ENCODE measurements at regions not wholly inside any gene's neighbourhood (a gene's known extent, or its start where the extent isn't known, plus 50 kb on each side); places are given as distances from the start of the nearest gene placed in this dataset.

DNA sequence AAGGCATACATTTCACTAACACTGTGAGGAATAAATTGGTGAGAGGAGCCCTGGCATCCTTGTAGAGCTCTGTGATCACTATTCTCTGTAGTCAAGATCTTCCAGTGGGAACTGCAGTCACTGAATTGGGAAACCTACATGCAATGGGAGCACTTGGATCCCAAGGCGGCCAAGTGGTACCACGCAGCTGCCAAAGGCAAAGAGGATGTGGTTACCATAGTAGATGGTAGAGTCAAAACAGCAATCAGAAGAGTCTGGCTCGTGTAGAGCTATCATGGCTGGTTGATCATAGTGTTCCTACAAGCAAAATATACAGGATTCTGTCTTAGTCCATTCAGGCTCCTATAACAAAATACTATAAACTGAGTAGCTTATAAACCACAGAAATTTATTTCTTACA lies 849.7 kb downstream of the ROBO2 start:
- TF ChIP-seq, protein P1, sequence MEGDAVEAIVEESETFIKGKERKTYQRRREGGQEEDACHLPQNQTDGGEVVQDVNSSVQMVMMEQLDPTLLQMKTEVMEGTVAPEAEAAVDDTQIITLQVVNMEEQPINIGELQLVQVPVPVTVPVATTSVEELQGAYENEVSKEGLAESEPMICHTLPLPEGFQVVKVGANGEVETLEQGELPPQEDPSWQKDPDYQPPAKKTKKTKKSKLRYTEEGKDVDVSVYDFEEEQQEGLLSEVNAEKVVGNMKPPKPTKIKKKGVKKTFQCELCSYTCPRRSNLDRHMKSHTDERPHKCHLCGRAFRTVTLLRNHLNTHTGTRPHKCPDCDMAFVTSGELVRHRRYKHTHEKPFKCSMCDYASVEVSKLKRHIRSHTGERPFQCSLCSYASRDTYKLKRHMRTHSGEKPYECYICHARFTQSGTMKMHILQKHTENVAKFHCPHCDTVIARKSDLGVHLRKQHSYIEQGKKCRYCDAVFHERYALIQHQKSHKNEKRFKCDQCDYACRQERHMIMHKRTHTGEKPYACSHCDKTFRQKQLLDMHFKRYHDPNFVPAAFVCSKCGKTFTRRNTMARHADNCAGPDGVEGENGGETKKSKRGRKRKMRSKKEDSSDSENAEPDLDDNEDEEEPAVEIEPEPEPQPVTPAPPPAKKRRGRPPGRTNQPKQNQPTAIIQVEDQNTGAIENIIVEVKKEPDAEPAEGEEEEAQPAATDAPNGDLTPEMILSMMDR (IDR thresholded peaks at IDR 0.05; ENCODE audit: unreplicated experiment) = no peak
- H3K27me3 Mint-ChIP-seq (ENCODE audit: low read depth) = no peaks in the 10 kb centered on the region
- no peak overlapping the region for H3K4me3 Mint-ChIP-seq
- no peak overlapping the region for H3K27ac Mint-ChIP-seq
- no peak for DNase-seq (ENCODE audit: low spot score in 2 of 2, unreplicated experiment in 2 of 2)
- H3K4me1 Mint-ChIP-seq = no peaks in the 10 kb centered on the region
- H3K9me3 Mint-ChIP-seq = peaks cover 5% of the 10 kb centered on the region
- no peaks in the 10 kb centered on the region for H3K36me3 Mint-ChIP-seq

GRCh38 chr3:77898621-77899020 lies 858.7 kb downstream of the ROBO2 start:
- H3K36me3 Mint-ChIP-seq = peaks cover 12% of the 10 kb centered on the region
- H3K4me1 Mint-ChIP-seq = peaks cover 10% of the 10 kb centered on the region
- no peak overlapping the region for H3K4me3 Mint-ChIP-seq
- no peak for DNase-seq (ENCODE audit: low spot score in 2 of 2, unreplicated experiment in 2 of 2)
- peaks cover 34% of the 10 kb centered on the region for H3K9me3 Mint-ChIP-seq
- TF ChIP-seq, protein P1 (IDR thresholded peaks at IDR 0.05; ENCODE audit: unreplicated experiment) = no peak
- no peaks in the 10 kb centered on the region for H3K27me3 Mint-ChIP-seq (ENCODE audit: low read depth)
- no peak overlapping the region for H3K27ac Mint-ChIP-seq

DNA sequence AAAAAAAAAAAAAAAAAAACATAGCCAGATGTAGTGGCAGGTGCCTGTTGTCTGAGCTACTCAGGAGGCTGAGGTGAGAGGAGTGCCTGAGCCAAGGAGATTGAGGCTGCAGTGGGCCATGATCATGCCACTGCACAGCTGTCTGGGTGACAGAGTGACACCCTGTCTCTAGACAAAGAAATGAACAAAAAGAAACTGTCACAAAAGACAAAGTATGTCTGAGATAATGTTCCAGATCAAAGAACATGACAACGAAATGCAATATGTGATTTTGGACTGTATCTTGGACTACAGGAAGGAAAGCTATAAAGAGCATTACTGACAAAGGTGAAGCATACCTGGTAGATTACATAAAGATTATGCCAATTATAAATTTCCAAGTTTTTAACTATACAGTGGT lies 862.8 kb downstream of the ROBO2 start:
- no peak for DNase-seq (ENCODE audit: low spot score in 2 of 2, unreplicated experiment in 2 of 2)
- TF ChIP-seq, protein P1 (IDR thresholded peaks at IDR 0.05; ENCODE audit: unreplicated experiment) = no peak
- peaks cover 17% of the 10 kb centered on the region for H3K4me1 Mint-ChIP-seq
- H3K27me3 Mint-ChIP-seq (ENCODE audit: low read depth) = no peaks in the 10 kb centered on the region
- H3K36me3 Mint-ChIP-seq = peaks cover 4% of the 10 kb centered on the region
- no peak overlapping the region for H3K4me3 Mint-ChIP-seq
- peak overlapping the region; percentile 13 for H3K27ac Mint-ChIP-seq
- peaks cover 30% of the 10 kb centered on the region for H3K9me3 Mint-ChIP-seq

GRCh38 chr3:77906102-77906709 lies 866.3 kb downstream of the ROBO2 start:
- H3K4me3 Mint-ChIP-seq = no peak overlapping the region
- no peaks in the 10 kb centered on the region for H3K27me3 Mint-ChIP-seq (ENCODE audit: low read depth)
- peaks cover 3% of the 10 kb centered on the region for H3K36me3 Mint-ChIP-seq
- H3K9me3 Mint-ChIP-seq = peaks cover 19% of the 10 kb centered on the region
- no peak overlapping the region for H3K27ac Mint-ChIP-seq
- H3K4me1 Mint-ChIP-seq = peaks cover 17% of the 10 kb centered on the region
- TF ChIP-seq, protein P1 (IDR thresholded peaks at IDR 0.05; ENCODE audit: unreplicated experiment) = no peak
- no peak for DNase-seq (ENCODE audit: low spot score in 2 of 2, unreplicated experiment in 2 of 2)

DNA sequence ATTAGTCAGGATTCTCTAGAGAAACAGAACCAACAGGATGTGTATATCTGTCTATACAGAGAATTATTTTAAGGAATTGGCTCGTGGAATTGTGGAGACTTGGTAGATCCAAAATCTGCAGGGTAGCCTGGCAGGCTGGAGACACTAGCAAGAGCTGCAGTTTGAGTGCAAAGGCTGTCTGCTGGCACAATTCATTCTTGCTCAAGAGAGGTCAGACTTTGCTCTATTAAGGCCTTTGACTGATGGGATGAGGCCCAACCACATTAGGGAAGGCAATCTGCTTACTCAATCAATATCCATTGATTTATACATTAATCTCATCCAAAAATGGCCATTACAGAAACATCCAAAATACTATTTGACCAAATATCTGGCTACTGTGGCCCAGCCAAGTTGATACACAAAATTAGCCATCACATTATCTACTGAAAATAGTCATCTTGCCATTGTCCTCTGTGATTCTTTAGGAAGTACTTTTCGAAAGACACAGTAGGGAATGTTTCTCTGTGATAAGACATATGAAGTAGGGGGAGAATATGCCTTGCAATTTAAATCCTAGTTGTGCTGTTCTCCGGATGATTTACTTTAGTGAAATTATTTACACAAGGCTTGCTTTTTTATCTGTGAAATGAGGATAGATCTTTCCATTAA lies 873.8 kb downstream of the ROBO2 start:
- H3K27ac Mint-ChIP-seq = no peak overlapping the region
- no peak for DNase-seq (ENCODE audit: low spot score in 2 of 2, unreplicated experiment in 2 of 2)
- peaks cover 9% of the 10 kb centered on the region for H3K9me3 Mint-ChIP-seq
- H3K4me1 Mint-ChIP-seq = peaks cover 2% of the 10 kb centered on the region
- H3K4me3 Mint-ChIP-seq = no peak overlapping the region
- TF ChIP-seq, protein P1 (IDR thresholded peaks at IDR 0.05; ENCODE audit: unreplicated experiment) = no peak
- H3K36me3 Mint-ChIP-seq = peaks cover 2% of the 10 kb centered on the region
- H3K27me3 Mint-ChIP-seq (ENCODE audit: low read depth) = no peaks in the 10 kb centered on the region

Data from mesothelial cell of epicardium (in vitro differentiated cells).